ENCODE measurements at regions not wholly inside any gene's neighbourhood (a gene's known extent, or its start where the extent isn't known, plus 50 kb on each side); places are given as distances from the start of the nearest gene placed in this dataset.

DNA sequence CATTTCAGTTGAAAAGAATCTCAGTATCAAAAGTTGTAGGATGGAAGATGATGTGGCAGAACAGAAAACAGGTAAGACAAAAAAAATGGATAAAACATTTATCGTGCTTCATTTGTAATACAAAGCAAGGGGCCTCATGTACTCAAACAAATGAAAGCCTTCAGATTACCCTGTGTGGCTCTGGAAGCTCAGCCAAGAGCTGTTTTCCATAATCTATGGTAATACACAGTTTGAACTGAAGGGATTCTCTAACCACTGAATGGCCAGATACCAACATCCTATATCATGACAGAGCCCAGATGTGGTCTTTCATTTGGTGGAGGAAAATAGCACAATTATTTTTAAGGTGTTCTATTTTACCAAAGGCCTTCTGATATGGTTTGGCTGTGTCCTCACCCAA is 272.1 kb upstream of the RND3 start:
- DNase-seq = no peak

DNA sequence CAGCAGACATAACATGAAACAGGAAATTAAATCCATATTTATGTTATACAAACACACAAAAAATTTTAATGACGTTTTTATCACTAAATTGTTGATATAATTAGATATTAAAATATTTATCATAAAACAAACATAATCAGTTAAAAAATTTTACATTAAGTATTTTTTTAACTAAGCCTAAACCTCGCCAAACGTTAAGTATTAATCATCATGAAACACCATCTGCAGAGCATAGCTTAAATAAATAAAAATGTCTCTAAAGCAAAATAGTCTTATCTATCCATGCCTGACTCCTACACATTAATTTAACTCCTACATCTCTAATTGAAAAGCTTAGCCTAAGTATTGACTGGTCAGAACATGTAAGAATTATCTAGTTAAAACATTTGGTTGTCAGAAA is 271.6 kb upstream of the RND3 start:
- DNase-seq = no peak

DNA sequence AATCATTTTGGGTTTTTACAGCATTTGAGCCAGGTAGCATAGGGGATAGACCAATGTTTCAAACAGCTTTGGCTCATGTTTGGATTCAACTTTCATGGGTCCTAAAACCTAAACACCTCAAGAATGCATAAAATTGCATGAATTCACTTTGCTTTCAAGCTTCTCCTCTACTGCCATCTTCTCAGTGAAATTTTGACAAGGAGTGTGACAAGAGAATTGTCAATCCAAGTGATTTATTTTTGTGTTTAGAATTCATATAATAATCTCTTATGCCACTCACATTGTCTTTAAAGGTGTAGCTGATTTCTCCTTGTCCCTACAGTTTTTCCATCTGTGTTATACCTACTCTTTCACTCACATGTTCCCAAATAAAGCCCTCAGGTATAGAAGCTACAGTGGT is 264.8 kb upstream of the RND3 start:
- DNase-seq = no peak

DNA sequence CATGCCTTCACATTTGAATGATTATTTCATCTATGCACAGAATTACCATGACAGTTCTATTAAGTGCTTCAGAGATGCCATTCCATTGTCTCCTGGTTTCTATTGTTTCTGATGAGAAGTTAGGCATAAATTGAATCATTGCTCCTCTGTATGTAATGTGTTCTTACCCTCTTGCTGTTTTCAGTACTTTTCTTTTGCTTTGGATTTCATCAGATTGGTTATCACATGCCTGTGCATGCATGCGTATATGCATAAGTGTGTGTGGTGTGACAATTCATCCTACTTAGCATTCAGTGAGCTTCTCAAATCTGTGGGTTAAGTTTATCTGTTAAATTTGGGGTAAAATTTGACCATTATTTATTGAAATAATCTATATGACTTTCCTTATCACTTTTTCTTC is 263.3 kb upstream of the RND3 start:
- no peak for DNase-seq

DNA sequence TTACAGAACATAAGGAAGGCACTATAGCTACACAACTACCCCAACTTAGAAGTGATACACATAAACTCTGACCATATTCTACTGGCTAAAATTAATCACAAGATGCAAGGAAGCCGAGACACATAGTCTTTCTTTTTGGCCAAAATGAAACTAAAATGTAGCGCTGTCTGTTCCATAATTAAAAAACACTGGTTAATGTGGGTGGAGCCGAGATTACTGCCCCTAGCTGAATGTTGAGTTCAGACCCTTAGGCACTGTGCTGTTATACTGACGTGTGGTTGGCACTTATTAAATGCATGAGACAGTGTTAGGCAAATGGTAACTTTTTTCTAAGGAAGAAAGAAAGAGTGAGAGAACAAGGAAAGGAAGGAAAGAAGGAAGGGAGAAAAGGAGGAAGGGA is 254.6 kb upstream of the RND3 start:
- DNase-seq = no peak

DNA sequence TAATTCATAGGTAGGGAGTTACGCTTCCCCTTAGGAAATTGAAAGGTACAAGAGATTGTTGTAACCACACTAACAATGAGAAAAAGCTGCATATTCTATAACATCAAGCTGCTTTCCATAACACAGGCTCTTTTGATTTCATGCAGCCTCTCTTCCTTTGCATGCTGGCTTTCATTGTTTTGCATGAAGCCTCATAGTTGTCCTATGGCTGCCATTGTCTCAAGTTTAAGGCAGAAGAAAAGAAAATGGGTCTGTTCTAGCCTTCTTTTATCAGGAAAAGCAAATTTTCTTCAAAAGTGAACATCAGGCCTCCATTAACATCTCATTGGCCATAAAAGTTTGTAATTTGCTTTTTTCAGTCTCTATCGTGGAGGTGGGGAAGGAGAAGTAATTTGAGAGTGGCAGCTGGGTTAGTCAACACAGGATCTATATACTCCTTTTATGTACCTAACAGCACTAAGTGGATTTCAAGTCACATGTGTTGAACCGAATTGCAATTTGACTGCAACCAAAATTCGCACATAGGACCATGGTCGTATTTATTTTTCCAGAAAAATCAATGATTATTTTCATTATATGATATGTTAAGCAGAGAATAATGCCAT is 248.5 kb upstream of the RND3 start:
- no peak for DNase-seq

DNA sequence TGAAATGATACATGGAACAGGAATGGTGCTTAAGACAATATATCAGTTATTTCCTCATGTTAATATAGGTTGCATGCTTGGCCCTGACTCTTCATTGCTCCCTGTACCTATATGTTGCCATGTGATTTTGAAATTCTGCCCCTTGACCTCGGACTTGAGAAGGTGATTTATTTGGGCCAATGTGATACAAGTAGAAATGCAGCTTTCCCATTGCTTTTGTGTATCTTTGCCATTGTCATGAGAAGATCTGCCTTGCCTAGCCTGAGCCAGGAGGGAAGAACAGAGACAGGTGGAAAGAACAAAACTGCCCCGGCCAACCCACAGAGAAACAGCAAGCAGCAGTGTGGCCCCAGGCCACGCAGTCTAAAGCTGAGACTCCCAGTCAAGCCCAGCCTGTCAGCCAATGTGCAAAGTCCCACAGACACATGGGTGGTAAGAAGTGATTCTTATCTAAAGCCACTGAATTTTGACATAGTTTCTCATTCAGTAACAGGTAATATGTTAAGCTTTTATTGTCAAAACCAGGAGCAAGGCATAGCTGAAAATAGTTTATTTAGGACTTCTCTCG is 245.7 kb upstream of the RND3 start:
- DNase-seq = no peak

DNA sequence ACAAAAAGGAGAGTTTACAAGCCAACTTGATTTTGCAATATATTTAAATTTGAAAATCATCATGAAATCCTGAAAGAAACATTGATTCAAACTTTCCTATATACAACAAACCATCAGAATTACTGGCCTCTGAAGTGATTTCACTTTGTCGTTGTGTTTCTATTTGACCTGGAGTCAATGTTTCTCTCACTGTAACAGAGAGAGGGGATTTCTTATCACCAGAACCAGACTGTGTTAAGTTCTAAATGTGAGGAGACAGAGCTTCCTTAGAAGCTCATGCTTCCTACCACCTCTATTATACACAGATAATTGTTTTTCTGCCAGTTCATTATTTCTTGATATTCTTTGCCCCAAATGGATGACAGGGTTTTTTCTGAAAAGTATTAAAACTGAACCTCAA is 245.0 kb upstream of the RND3 start:
- no peak for DNase-seq

DNA sequence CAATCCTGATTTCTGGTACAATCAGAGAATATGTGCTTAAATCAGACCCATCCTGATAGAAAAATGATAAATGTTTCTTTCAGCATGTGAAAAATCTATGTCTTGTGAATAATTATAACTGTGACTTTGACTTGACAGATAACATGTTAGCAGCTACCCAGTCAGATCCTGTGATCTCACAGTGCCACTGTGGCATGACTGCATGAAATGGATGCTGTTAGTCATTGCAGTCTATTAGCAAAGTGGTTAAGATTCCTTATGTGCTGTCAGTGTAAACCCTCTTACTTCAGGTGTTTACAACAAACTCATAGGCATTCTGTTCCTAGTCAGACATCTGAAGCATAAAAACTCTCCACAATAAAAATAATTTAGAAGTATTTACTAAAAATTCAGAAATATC is 244.6 kb upstream of the RND3 start:
- no peak for DNase-seq

DNA sequence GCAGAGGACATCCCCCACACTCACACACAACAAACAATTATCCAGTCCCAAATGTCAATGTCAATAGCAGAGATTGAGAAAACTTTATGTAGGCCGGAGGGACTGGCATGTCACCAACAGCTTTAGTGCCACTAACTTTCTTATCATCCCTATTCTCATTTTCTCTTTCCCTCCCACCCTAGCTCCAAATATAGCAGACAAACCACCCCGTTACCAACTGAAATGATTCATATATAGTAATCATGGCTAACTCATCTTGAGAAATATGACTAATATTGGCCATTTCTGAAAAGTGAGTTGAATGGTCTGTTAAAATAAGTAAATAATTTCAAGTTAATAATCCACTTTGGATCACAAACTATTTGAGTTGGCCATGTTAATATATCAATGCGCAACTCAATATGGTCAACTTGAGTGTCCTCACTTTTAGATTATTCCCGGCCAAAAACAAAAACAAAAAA is 242.1 kb upstream of the RND3 start:
- DNase-seq = no peak

DNA sequence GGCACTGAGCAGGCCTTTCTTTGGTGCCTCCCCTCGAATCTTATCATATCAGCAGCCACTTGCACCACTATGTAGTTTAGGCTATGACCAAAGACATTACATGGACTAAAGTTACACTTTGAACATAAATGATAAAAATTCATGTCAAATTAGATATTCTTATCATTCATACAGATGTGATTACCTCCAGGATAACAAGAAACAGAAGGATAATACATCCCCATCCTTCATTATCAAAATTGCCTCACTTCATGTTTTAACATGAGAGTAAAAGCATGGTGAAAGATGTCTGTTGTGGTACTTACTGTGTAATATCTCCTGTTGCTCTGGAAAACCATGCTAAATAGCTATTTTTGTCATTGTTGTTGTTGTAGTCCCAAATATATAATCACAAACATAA is 230.8 kb upstream of the RND3 start:
- no peak for DNase-seq

DNA sequence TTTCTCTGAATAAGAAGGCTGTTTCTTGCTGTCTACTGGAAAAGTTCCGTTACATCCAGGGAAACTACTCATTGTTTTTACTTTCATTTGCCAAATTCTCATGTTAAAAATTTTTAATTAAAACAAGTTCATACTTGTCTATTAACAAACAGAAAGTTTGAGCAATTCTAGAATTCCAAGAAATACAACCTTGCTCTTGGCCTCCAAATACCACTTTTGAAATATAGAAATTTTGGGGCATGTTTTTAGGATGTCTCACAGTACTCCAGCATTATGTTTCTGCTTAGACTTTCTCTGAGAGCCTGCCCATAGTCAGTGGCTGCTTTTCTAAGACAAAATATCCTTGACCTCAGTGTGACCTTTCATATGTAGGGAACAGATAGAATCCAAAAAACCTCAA is 228.7 kb upstream of the RND3 start:
- no peak for DNase-seq

DNA sequence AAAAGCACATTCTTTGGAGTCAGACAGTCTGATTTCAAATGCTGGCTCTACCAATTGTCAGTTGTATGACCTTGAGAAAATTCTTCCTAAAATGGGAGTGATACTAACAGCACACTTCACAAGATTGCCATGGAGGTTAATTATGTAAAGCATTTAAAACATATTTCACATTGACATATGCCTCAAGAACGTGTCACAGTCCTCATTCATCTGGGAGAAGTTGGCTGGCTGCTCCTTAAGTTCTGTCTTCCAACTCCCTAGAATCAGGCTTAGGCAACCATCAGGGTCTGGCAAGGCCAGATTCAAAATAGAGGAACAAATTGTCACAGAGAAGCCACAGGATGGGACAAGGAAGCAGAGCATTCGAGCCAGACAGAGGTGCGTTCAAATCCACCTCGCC is 228.0 kb upstream of the RND3 start:
- DNase-seq = no peak

DNA sequence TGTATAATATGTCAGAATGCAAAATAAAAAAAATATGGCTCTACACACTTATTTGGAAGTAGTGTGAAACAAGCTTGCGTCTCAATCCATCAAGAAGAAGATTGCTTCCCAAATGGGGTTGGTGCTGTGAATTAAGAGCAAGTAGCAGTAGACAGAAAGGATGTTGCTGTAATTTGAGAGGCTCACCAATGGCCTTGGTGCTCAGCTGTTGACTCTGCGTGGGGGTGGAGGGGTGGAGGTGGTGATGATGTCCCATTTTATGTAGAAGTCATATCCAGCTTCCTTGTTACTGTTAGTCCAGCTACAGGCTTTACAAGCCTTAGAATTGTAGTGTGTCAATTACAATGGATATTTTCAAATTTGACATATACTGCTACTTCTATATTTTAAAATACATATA is 223.4 kb upstream of the RND3 start:
- no peak for DNase-seq

DNA sequence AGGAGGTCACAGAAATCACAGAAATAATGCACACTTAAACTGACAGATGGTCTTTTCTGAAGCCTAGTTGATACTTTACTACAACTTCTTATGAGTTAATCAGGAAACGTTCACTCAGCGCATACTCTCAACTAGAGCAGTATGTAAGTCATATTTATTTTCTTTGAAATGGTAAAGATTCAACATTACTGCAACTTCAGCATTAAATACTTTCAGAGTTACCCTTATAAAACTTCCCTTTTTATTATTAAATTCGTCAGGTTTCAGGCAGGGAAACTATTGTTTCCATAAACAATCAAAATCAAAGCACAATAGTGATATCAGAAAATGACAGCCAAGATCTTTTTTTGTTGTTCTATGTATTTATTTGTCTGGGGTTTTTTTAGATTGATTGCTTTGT is 222.6 kb upstream of the RND3 start:
- DNase-seq = no peak

DNA sequence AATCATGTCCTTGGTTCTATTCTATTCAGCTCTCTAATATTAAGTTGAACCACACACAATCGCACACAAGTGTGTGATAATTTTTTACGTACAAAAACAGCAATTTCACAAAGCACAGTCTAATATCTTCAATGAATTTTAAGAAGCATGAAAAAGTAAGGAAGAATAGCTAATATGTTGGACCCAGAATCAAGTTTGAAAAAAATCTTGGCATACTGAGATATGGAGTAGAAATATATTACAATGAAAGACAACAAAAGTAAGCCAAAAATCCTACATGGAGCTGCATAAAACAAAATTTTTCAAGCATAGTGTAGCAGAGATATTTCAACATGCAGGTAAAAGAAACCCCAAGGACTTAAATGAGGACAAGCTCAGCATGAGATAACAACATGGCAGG is 219.1 kb upstream of the RND3 start:
- no peak for DNase-seq

DNA sequence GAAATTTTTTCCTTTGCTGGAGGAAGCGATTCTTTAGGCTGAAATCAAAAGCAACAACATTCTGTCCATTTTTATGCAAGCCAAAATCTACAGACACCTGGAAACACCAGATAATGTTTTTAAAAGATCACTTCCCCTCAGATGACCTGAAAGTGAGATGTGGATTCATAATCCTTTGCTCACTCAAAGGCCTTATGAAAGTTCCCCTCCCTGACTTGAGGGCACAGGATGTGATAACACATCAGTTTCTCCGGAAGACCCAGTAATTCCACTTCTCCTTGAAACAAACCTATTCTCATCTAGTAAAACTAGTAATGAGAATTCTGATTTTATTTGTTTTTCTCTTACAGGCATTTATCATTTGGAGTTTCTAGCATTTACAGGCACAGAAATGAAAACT is 218.3 kb upstream of the RND3 start:
- no peak for DNase-seq

DNA sequence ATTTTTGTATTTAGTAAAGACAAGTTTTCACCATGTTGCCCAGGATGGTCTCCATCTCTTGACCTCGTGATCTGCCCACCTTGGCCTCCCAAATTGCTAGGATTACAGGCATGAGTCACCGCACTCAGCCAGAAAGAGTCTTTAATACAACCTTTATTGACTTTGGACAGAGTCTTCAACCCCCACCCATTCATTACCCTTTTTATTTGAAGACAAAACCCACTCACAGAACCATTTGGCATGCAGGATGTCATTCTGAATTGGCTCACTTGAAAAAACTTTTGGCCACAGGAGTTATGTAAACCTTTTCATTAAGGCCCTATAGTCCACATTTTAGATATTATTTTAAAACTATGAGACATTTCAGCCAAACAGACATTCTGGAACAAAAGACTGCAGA is 217.9 kb upstream of the RND3 start:
- no peak for DNase-seq

DNA sequence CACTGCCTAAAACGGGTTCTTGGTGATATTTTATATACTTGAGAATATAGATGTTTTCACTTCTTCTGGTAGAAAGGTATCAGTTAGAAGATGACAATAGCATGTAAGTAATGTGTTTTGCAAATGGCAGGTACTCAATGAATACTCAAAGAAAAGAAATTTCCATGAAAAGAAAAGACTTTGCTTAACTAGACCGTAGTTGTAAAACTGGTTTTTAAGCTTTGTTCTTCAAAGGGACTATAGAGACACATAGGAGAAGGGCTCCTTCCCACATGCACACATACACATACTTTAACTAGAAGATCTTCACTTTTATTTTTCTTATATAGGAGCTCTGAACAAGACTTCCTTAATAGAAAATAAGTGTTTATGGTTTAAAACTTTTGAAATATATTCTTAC is 215.3 kb upstream of the RND3 start:
- DNase-seq = no peak

DNA sequence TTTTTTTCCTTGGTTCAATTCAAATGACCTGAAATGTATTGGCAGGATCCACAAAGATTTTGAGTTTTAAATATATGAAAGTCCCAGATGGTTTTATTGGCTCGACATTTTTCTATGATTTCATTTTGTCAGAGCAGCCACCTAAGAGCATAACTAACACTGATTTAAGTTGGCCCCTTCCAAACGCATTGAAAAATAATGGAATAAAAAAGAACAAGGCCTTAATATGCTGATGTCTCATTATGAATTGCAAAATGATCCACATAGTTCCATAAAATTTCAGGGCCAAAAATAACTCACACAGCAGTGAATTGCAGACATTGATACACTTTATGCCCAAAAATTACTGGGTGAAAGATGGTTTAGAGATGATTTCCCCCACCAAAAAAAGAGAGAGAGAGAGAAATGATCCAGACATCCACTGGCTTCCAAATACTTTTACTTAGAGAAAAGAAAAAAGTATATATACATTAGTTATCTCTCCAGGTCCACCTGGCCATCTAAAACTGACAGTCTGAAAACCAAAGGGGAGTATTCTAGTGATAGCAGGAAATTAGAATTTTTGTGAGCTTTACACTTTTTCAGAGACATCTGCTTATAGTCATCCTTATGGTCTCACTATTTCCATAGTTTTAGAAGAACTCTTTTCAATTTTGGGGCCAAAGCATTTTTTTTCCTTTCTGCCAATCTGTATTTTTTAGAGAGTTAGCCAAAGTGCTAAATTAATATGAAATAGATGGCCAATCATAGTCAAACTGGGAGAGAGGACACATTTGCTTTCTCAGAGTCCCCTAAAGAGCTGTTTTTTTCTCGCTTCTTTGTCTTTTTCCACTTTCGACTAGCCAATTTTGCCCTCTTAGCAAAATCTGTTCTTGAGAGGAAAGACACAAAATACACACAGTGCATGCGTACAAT is 213.5 kb upstream of the RND3 start:
- DNase-seq = no peak

DNA sequence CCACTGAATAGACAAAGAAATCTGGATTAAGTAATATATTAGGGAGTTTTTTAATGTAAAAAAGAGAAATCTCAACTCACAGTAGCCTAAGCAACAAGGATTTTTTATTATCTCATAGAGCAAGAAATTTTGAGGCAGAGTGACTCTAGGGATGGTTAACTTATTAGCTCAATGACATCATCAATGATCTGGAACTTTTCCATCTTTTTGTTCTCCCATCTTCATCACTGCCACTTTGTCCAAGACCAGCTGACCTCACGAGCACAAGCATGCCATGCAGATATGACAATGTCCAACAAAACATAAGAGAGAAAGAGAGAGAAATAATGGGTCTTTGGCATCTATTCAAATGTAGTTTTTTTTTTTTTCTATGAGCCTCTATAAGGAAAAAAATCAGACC is 211.8 kb upstream of the RND3 start:
- no peak for DNase-seq

DNA sequence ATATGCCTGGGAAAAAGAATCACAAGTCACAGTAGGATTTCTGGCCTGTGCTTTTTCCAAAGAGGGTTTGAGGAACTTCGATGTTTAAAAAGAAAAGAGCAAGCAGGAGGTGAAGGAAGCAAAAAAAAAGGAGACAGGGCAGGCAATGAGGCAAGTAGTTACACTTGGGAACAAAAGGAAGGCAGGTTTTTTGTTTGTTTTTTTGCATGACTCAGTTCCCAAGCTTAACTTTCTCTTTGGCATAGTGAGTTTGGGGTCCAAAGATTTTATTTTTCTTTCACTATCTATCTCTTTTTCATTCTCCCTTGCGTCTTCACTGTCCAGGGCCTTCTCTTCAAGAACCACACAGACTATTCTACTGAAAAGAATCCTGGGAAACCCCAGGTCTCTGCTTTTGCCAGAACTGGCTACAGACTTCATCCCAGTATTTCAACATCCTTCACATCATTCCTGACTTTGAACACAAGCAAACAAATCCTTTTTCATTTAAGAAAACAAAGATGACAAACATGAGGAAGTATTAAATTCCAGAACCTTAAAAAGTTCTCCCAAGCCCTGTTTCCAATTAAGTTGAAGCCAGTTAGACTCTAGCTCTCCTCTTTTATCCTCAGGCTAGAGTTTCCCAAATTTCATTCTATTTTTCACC is 210.7 kb upstream of the RND3 start:
- no peak for DNase-seq

DNA sequence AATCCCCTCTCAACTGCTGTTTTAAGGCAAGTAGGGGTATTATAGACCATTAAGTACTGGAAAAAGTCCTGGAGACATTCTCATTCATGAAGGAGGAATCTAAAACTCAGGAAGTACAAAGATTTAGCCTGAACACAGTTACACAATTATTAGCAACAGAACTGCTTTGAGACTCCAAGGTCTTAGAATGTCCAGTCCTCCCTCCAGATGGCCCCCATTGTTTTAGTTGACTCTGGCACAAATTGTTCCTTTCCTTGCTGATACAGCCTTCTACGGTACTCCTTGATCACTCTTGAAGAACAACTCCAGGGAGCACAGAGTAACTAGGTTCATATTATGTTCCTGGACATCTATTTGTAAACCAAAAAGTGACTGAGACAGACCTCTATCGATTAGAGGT is 210.1 kb upstream of the RND3 start:
- DNase-seq = no peak

Measured in RPMI8226 (cell line).